PC-3 (cell line): ENCODE measurements at regions not wholly inside any gene's neighbourhood (a gene's known extent, or its start where the extent isn't known, plus 50 kb on each side); places are given as distances from the start of the nearest gene placed in this dataset.
A peak's percentile ranks its signal among the peaks of the same experiment; 100 is the strongest.

ENCODE experiments used
- ATAC-seq: fragments of 200-7000 bp; cut with Tn5 transposase; 2 replicates; pipeline ENCODE4 v1.9.1; 2020; ENCODE audit warnings: mild to moderate bottlenecking, moderate library complexity
- BruUV-seq: library from RNA; stranded (reverse); fragments of 400-500 nt; replicated peaks from 2 replicates; lab custom pipeline; 2021; lab: Mats Ljungman, UMichigan
- CTCF ChIA-PET: fragments of 300-600 bp; sonication (Branson Sonifier 250); formaldehyde crosslinking; loops from one replicate; lab custom pipeline; 2022; ENCODE audit warnings: antibody characterized with exemption; lab: Charles Lee
- POLR2A ChIA-PET: fragments of 300-600 bp; sonication (Branson Sonifier 250); formaldehyde crosslinking; loops from one replicate; lab custom pipeline; 2022; ENCODE audit warnings: antibody characterized with exemption; ENCODE audit not compliant: unreplicated experiment; lab: Charles Lee
- DNase-seq: peaks from one replicate; pipeline ENCODE4 v3.0.0-alpha.2; 2015
- H2AFZ ChIP-seq: fragments of 300-600 bp; sonication (generic); 2 replicates; pipeline ENCODE4 v1.6.0; 2016; ENCODE audit warnings: antibody characterized with exemption, low read length
- H3F3A ChIP-seq: fragments of 300-600 bp; sonication (generic); one replicate; pipeline ENCODE4 v1.6.0; 2017; ENCODE audit warnings: antibody characterized with exemption, low read length, control low read depth, mild to moderate bottlenecking; ENCODE audit not compliant: unreplicated experiment
- H3K27ac ChIP-seq: fragments of 300-600 bp; sonication (generic); 2 replicates; pipeline ENCODE4 v1.5.1; 2016; ENCODE audit warnings: mild to moderate bottlenecking, low read length
- H3K27me3 ChIP-seq: fragments of 300-600 bp; sonication (generic); 2 replicates; pipeline ENCODE4 v1.6.1; 2016; ENCODE audit warnings: low read length, mixed read lengths
- H3K36me3 ChIP-seq: fragments of 300-600 bp; sonication (generic); 2 replicates; pipeline ENCODE4 v1.6.1; 2016; ENCODE audit warnings: low read depth, mixed run types, low read length, mixed read lengths
- H3K4me1 ChIP-seq: fragments of 300-600 bp; sonication (generic); 2 replicates; pipeline ENCODE4 v1.5.1; 2016; ENCODE audit warnings: low read length; ENCODE audit not compliant: insufficient read depth
- H3K4me2 ChIP-seq: fragments of 300-600 bp; sonication (generic); 2 replicates; pipeline ENCODE4 v1.6.0; 2016; ENCODE audit warnings: low read length
- H3K4me3 ChIP-seq: fragments of 300-600 bp; sonication (generic); 2 replicates; pipeline ENCODE4 v1.5.1; 2016; ENCODE audit warnings: mild to moderate bottlenecking, low read length, mixed read lengths
- H3K79me2 ChIP-seq: fragments of 300-600 bp; sonication (generic); 2 replicates; pipeline ENCODE4 v1.6.1; 2017; ENCODE audit warnings: low read length, mixed read lengths
- H3K9ac ChIP-seq: fragments of 300-600 bp; sonication (generic); 2 replicates; pipeline ENCODE4 v1.6.0; 2016; ENCODE audit warnings: mild to moderate bottlenecking, low read length
- H3K9me2 ChIP-seq: fragments of 300-600 bp; sonication (generic); replicated peaks from 2 replicates; pipeline ENCODE4 v1.6.1; 2016; ENCODE audit warnings: mixed run types, low read length, mixed read lengths
- H3K9me3 ChIP-seq: fragments of 300-600 bp; sonication (generic); 2 replicates; pipeline ENCODE4 v1.6.1; 2016; ENCODE audit warnings: low read length, mixed read lengths
- H4K20me1 ChIP-seq: fragments of 300-600 bp; sonication (generic); 2 replicates; pipeline ENCODE4 v1.6.1; 2016; ENCODE audit warnings: low read length, mixed read lengths
- CTCF ChIP-seq: fragments of 300-600 bp; sonication (generic); conservative IDR thresholded peaks from 2 replicates; pipeline ENCODE4 v1.5.1; 2017; ENCODE audit warnings: antibody characterized with exemption, low read depth, mild to moderate bottlenecking, low read length
- EZH2 ChIP-seq: fragments of 300-600 bp; sonication (generic); IDR thresholded peaks from one replicate; pipeline ENCODE4 v1.6.1; 2017; ENCODE audit warnings: antibody characterized with exemption, mild to moderate bottlenecking, low read length; ENCODE audit not compliant: unreplicated experiment
- EZH2phosphoT487 ChIP-seq: fragments of 300-600 bp; sonication (generic); IDR thresholded peaks from 2 replicates; pipeline ENCODE4 v1.6.1; 2018; ENCODE audit warnings: mild to moderate bottlenecking, antibody characterized with exemption, low read length, borderline replicate concordance
- intact Hi-C: fragments of 100-400 bp; cut with micrococcal nuclease; formaldehyde crosslinking; loops from 2 replicates; pipeline ENCODE4 v1.9.0; 2023

- intact Hi-C loops = no loop called here
- H3K9me3 ChIP-seq = no peaks in the 10 kb centered on the region
- no peaks in the 10 kb centered on the region for H3K79me2 ChIP-seq
- no peak overlapping the region for H3K9ac ChIP-seq
- peaks cover 22% of the 10 kb centered on the region for H3K4me1 ChIP-seq
- TF ChIP-seq EZH2phosphoT487 = no peak
- no peak for TF ChIP-seq EZH2
- no peak for TF ChIP-seq CTCF
- no peak for ATAC-seq
- DNase-seq = no peak
- BruUV-seq = no TSS peak
- POLR2A ChIA-PET = no interaction called here
- no peaks in the 10 kb centered on the region for H3F3A ChIP-seq
- H3K9me2 ChIP-seq = no peaks in the 10 kb centered on the region
- H3K27ac ChIP-seq = no peak overlapping the region
- no peak overlapping the region for H3K4me2 ChIP-seq
- no peak overlapping the region for H3K4me3 ChIP-seq
- H3K36me3 ChIP-seq = no peaks in the 10 kb centered on the region
- no peak overlapping the region for H2AFZ ChIP-seq
- no peaks in the 10 kb centered on the region for H3K27me3 ChIP-seq
- H4K20me1 ChIP-seq = no peaks in the 10 kb centered on the region
- CTCF ChIA-PET = no interaction called here
Measured at GRCh38 chr12:67459173-67459572, 189.4 kb upstream of the DYRK2 start.

- Histone ChIP-seq H3K4me1 (peaks cover 22% of the 10 kb centered on the region), H3K79me2 (no peaks in the 10 kb centered on the region), H3K9me2 (no peaks in the 10 kb centered on the region), H3K9me3 (no peaks in the 10 kb centered on the region), H3K4me2 (no peak overlapping the region), H3F3A (no peaks in the 10 kb centered on the region), H3K4me3 (no peak overlapping the region), H3K27me3 (no peaks in the 10 kb centered on the region), H3K9ac (no peak overlapping the region), H4K20me1 (no peaks in the 10 kb centered on the region), H3K27ac (no peak overlapping the region), H3K36me3 (no peaks in the 10 kb centered on the region), H2AFZ (no peak overlapping the region)
- DNase-seq = no peak
- intact Hi-C loops = no loop called here
- no peak for ATAC-seq
- POLR2A ChIA-PET = no interaction called here
- TF ChIP-seq CTCF (no peak), EZH2phosphoT487 (no peak), EZH2 (no peak)
- no TSS peak for BruUV-seq
- CTCF ChIA-PET = no interaction called here
Measured at GRCh38 chr12:67459578-67459977, 189.0 kb upstream of the DYRK2 start.

GRCh38 chr12:67460388-67460787, 188.2 kb upstream of the DYRK2 start:
- Histone ChIP-seq H3K4me3 (no peak overlapping the region), H3K27ac (no peak overlapping the region), H3K9ac (no peak overlapping the region), H3K79me2 (no peaks in the 10 kb centered on the region), H3K9me3 (no peaks in the 10 kb centered on the region), H3K4me1 (peaks cover 22% of the 10 kb centered on the region), H3K36me3 (no peaks in the 10 kb centered on the region), H3K9me2 (no peaks in the 10 kb centered on the region), H3K27me3 (no peaks in the 10 kb centered on the region), H3K4me2 (no peak overlapping the region), H2AFZ (no peak overlapping the region), H3F3A (no peaks in the 10 kb centered on the region), H4K20me1 (no peaks in the 10 kb centered on the region)
- CTCF ChIA-PET = no interaction called here
- no TSS peak for BruUV-seq
- POLR2A ChIA-PET = no interaction called here
- TF ChIP-seq CTCF = no peak
- TF ChIP-seq EZH2phosphoT487 = no peak
- no peak for TF ChIP-seq EZH2
- ATAC-seq (no peak), DNase-seq (peak; percentile 25)
- intact Hi-C loops = no loop called here
